ENCODE measurements at regions not wholly inside any gene's neighbourhood (a gene's known extent, or its start where the extent isn't known, plus 50 kb on each side); places are given as distances from the start of the nearest gene placed in this dataset.

- no peaks in the 10 kb centered on the region for H3K9me3 ChIP-seq (replicated peaks; ENCODE audit: control insufficient read depth, insufficient read depth, low read length)
- in situ Hi-C loops (cut with MboI), result no loop called here
- RAD21 ChIA-PET (ENCODE audit: unreplicated experiment), result no interaction called here
- POLR2A ChIA-PET, result interaction anchor here (1.0 kb wide), 1 partner anchor 156 kb away, joined by 3 read pairs; no protein-coding TSS in a partner anchor
- DNase-seq (ENCODE audit: low read depth, low spot score), result no peak
- no TSS peak for BruUV-seq (replicated peaks)
- H3K27ac ChIP-seq (ENCODE audit: control insufficient read depth, insufficient read depth), result no peak overlapping the region
- CTCF ChIA-PET, result no interaction called here
- H3K36me3 ChIP-seq (ENCODE audit: control insufficient read depth in 2 of 2, insufficient read depth in 2 of 2, low read length in 1 of 2), result no peaks in the 10 kb centered on the region
- TF ChIP-seq ZNF687 (IDR thresholded peaks at IDR 0.05) (no peak), CHD2 (IDR thresholded peaks at IDR 0.05; ENCODE audit: borderline replicate concordance, low read depth, low read length) (no peak), RBBP5 (conservative IDR thresholded peaks at IDR 0.05) (no peak), MTA2 (IDR thresholded peaks at IDR 0.05; ENCODE audit: low read depth) (no peak), KAT2A (conservative IDR thresholded peaks at IDR 0.05; ENCODE audit: control insufficient read depth, low read depth, low read length) (no peak), HDAC6 (IDR thresholded peaks at IDR 0.05; ENCODE audit: unreplicated experiment) (no peak), MEF2B (IDR thresholded peaks at IDR 0.05; ENCODE audit: partially characterized antibody, poor library complexity, severe bottlenecking) (no peak), JUNB (IDR thresholded peaks at IDR 0.05) (no peak), ATF7 (IDR thresholded peaks at IDR 0.05; ENCODE audit: low read depth) (no peak), BCL11A (IDR thresholded peaks at IDR 0.05; ENCODE audit: low read depth, low read length) (no peak), SP1 (IDR thresholded peaks at IDR 0.05; ENCODE audit: low read depth, low read length) (no peak), POLR2AphosphoS5 (IDR thresholded peaks at IDR 0.05; ENCODE audit: low read length) (no peak), ZNF384 (IDR thresholded peaks at IDR 0.05; ENCODE audit: borderline replicate concordance, low read depth, low read length) (no peak), CHD1 (IDR thresholded peaks at IDR 0.05; ENCODE audit: low read depth, low read length) (no peak), SIN3A (IDR thresholded peaks at IDR 0.05; ENCODE audit: low read depth, low read length) (no peak), IRF5 (IDR thresholded peaks at IDR 0.05; ENCODE audit: borderline replicate concordance) (no peak), JUND (IDR thresholded peaks at IDR 0.05; ENCODE audit: low read depth, low read length) (no peak)
- TF ChIP-seq, protein P1, sequence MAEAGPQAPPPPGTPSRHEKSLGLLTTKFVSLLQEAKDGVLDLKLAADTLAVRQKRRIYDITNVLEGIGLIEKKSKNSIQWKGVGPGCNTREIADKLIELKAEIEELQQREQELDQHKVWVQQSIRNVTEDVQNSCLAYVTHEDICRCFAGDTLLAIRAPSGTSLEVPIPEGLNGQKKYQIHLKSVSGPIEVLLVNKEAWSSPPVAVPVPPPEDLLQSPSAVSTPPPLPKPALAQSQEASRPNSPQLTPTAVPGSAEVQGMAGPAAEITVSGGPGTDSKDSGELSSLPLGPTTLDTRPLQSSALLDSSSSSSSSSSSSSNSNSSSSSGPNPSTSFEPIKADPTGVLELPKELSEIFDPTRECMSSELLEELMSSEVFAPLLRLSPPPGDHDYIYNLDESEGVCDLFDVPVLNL (IDR thresholded peaks at IDR 0.05; ENCODE audit: low read depth, low read length), result no peak
- 13% methylated on average over 4 of the region's 5 CpGs for WGBS (ENCODE audit: insufficient coverage, insufficient replicate concordance, low lambda C conversion rate, missing lambda C conversion rate)
- H4K20me1 ChIP-seq (ENCODE audit: control insufficient read depth, insufficient read depth), result no peaks in the 10 kb centered on the region
- intact Hi-C loops (cut with micrococcal nuclease; ENCODE audit: unreplicated experiment), result no loop called here
- no peaks in the 10 kb centered on the region for H3K79me2 ChIP-seq (ENCODE audit: control insufficient read depth, insufficient read depth, low read length)
- H3K4me1 ChIP-seq (ENCODE audit: control insufficient read depth, insufficient read depth, low read length), result no peaks in the 10 kb centered on the region
- H2AFZ ChIP-seq (ENCODE audit: control insufficient read depth, low read depth, low read length), result no peak overlapping the region
- no peak for ATAC-seq
- no peak for FAIRE-seq
- H3K4me3 ChIP-seq, result no peak overlapping the region
- SMC1A ChIA-PET (ENCODE audit: uncharacterized antibody, unreplicated experiment), result interaction anchor here (0.6 to 1.5 kb wide), 4 partner anchors 23 to 226 kb away, joined by 3 read pairs; no protein-coding TSS in a partner anchor
- no peak overlapping the region for H3K4me2 ChIP-seq (ENCODE audit: control insufficient read depth, insufficient read depth)
- H3K27me3 ChIP-seq (replicated peaks in 1 of 2; ENCODE audit: control insufficient read depth in 2 of 2, insufficient read depth in 2 of 2, low read length in 1 of 2), result no peaks in the 10 kb centered on the region; a peak in 1 of 4 replicates
- H3K9ac ChIP-seq (ENCODE audit: control insufficient read depth, insufficient read depth, low read length), result no peak overlapping the region
Observed at GRCh38 chr12:98174428-98174809, 341.0 kb upstream of the TMPO start.
